Activated CD4-positive, alpha-beta T cell treated with anti-CD3 and anti-CD28 coated beads, Interleukin-2, amount 10 ng/mL, durations not matched to agents 24 days and 14 days (primary cell): ENCODE measurements at regions not wholly inside any gene's neighbourhood (a gene's known extent, or its start where the extent isn't known, plus 50 kb on each side); places are given as distances from the start of the nearest gene placed in this dataset.

Experiments used
- DNase-seq: peaks from one replicate; pipeline ENCODE4 v3.0.0; 2022
- H3K27ac Mint-ChIP-seq: one replicate; pipeline ENCODE4 v1.8.0; 2022; ENCODE audit warnings: mild to moderate bottlenecking, mixed read lengths
- H3K27me3 Mint-ChIP-seq: one replicate; pipeline ENCODE4 v1.8.0; 2022; ENCODE audit warnings: mixed read lengths
- H3K36me3 Mint-ChIP-seq: one replicate; pipeline ENCODE4 v1.8.0; 2022; ENCODE audit warnings: low read depth, mild to moderate bottlenecking, mixed read lengths
- H3K4me1 Mint-ChIP-seq: one replicate; pipeline ENCODE4 v1.8.0; 2021; ENCODE audit warnings: mixed read lengths
- H3K4me3 Mint-ChIP-seq: one replicate; pipeline ENCODE4 v1.8.0; 2022; ENCODE audit warnings: mild to moderate bottlenecking, moderate library complexity, mixed read lengths
- H3K9me3 Mint-ChIP-seq: one replicate; pipeline ENCODE4 v1.8.0; 2021; ENCODE audit warnings: mixed read lengths
- intact Hi-C: fragments of 100-400 bp; cut with micrococcal nuclease; formaldehyde crosslinking; loops from one replicate; pipeline ENCODE4 v1.15.1; 2023

- intact Hi-C loops, result no loop called here
- DNase-seq, result no peak
Measured at GRCh38 chr6:82571455-82571854, 207.8 kb downstream of the TPBG start.

GRCh38 chr6:82573254-82573972, 209.8 kb downstream of the TPBG start:
- no peak overlapping the region for H3K27ac Mint-ChIP-seq
- no peak for DNase-seq
- intact Hi-C loops, result no loop called here
- H3K4me1 Mint-ChIP-seq, result no peaks in the 10 kb centered on the region
- no peak overlapping the region for H3K4me3 Mint-ChIP-seq
- H3K9me3 Mint-ChIP-seq, result no peaks in the 10 kb centered on the region
- no peaks in the 10 kb centered on the region for H3K27me3 Mint-ChIP-seq
- no peaks in the 10 kb centered on the region for H3K36me3 Mint-ChIP-seq

More at GRCh38 chr6:82571455-82571854, 207.8 kb downstream of the TPBG start:
- Mint-ChIP-seq H3K36me3 (no peaks in the 10 kb centered on the region), H3K4me1 (no peaks in the 10 kb centered on the region), H3K4me3 (no peak overlapping the region), H3K27me3 (no peaks in the 10 kb centered on the region), H3K9me3 (no peaks in the 10 kb centered on the region), H3K27ac (no peak overlapping the region)

GRCh38 chr6:82576284-82576683, 212.7 kb downstream of the TPBG start:
- DNase-seq, result no peak
- no peak overlapping the region for H3K4me3 Mint-ChIP-seq
- no peak overlapping the region for H3K27ac Mint-ChIP-seq
- H3K9me3 Mint-ChIP-seq, result no peaks in the 10 kb centered on the region
- no peaks in the 10 kb centered on the region for H3K36me3 Mint-ChIP-seq
- intact Hi-C loops, result no loop called here
- no peaks in the 10 kb centered on the region for H3K27me3 Mint-ChIP-seq
- H3K4me1 Mint-ChIP-seq, result no peaks in the 10 kb centered on the region

- Mint-ChIP-seq H3K4me3 (no peak overlapping the region), H3K36me3 (no peaks in the 10 kb centered on the region), H3K4me1 (no peaks in the 10 kb centered on the region), H3K27ac (no peak overlapping the region), H3K27me3 (no peaks in the 10 kb centered on the region), H3K9me3 (no peaks in the 10 kb centered on the region)
- DNase-seq, result no peak
- intact Hi-C loops, result no loop called here
Measured at GRCh38 chr6:82584194-82584695, 220.6 kb downstream of the TPBG start.

GRCh38 chr6:82584856-82585255, 221.2 kb downstream of the TPBG start:
- no peak for DNase-seq
- intact Hi-C loops, result no loop called here
- Mint-ChIP-seq H3K27me3 (no peaks in the 10 kb centered on the region), H3K36me3 (no peaks in the 10 kb centered on the region), H3K4me3 (no peak overlapping the region), H3K4me1 (no peaks in the 10 kb centered on the region), H3K27ac (no peak overlapping the region), H3K9me3 (no peaks in the 10 kb centered on the region)

- H3K36me3 Mint-ChIP-seq, result no peaks in the 10 kb centered on the region
- DNase-seq, result no peak
- no peaks in the 10 kb centered on the region for H3K9me3 Mint-ChIP-seq
- H3K4me3 Mint-ChIP-seq, result no peak overlapping the region
- H3K27me3 Mint-ChIP-seq, result no peaks in the 10 kb centered on the region
- no peaks in the 10 kb centered on the region for H3K4me1 Mint-ChIP-seq
- H3K27ac Mint-ChIP-seq, result no peak overlapping the region
- intact Hi-C loops, result no loop called here
Measured at GRCh38 chr6:82588020-82588419, 224.4 kb downstream of the TPBG start.

GRCh38 chr6:82588859-82589412, 225.3 kb downstream of the TPBG start:
- Mint-ChIP-seq H3K9me3 (no peaks in the 10 kb centered on the region), H3K27ac (no peak overlapping the region), H3K36me3 (no peaks in the 10 kb centered on the region), H3K4me3 (no peak overlapping the region), H3K27me3 (no peaks in the 10 kb centered on the region), H3K4me1 (no peaks in the 10 kb centered on the region)
- intact Hi-C loops, result no loop called here
- no peak for DNase-seq

- no peaks in the 10 kb centered on the region for H3K36me3 Mint-ChIP-seq
- H3K9me3 Mint-ChIP-seq, result no peaks in the 10 kb centered on the region
- H3K4me1 Mint-ChIP-seq, result no peaks in the 10 kb centered on the region
- no peak overlapping the region for H3K4me3 Mint-ChIP-seq
- intact Hi-C loops, result no loop called here
- no peaks in the 10 kb centered on the region for H3K27me3 Mint-ChIP-seq
- DNase-seq, result no peak
- no peak overlapping the region for H3K27ac Mint-ChIP-seq
Measured at GRCh38 chr6:82589509-82590206, 226.0 kb downstream of the TPBG start.

- no peaks in the 10 kb centered on the region for H3K9me3 Mint-ChIP-seq
- no peaks in the 10 kb centered on the region for H3K27me3 Mint-ChIP-seq
- no peaks in the 10 kb centered on the region for H3K4me1 Mint-ChIP-seq
- no peak overlapping the region for H3K4me3 Mint-ChIP-seq
- H3K36me3 Mint-ChIP-seq, result no peaks in the 10 kb centered on the region
- no peak overlapping the region for H3K27ac Mint-ChIP-seq
- no peak for DNase-seq
- intact Hi-C loops, result no loop called here
Measured at GRCh38 chr6:82597201-82597600, 233.6 kb downstream of the TPBG start.

- no peaks in the 10 kb centered on the region for H3K27me3 Mint-ChIP-seq
- intact Hi-C loops, result no loop called here
- H3K4me1 Mint-ChIP-seq, result no peaks in the 10 kb centered on the region
- H3K36me3 Mint-ChIP-seq, result no peaks in the 10 kb centered on the region
- H3K4me3 Mint-ChIP-seq, result no peak overlapping the region
- no peak for DNase-seq
- no peak overlapping the region for H3K27ac Mint-ChIP-seq
- no peaks in the 10 kb centered on the region for H3K9me3 Mint-ChIP-seq
Measured at GRCh38 chr6:82602776-82603175, 239.2 kb downstream of the TPBG start.

GRCh38 chr6:82603871-82604270, 240.3 kb downstream of the TPBG start:
- Mint-ChIP-seq H3K27me3 (no peaks in the 10 kb centered on the region), H3K9me3 (no peaks in the 10 kb centered on the region), H3K4me1 (no peaks in the 10 kb centered on the region), H3K4me3 (no peak overlapping the region), H3K36me3 (no peaks in the 10 kb centered on the region), H3K27ac (no peak overlapping the region)
- intact Hi-C loops, result no loop called here
- DNase-seq, result no peak

- Mint-ChIP-seq H3K4me3 (no peak overlapping the region), H3K4me1 (no peaks in the 10 kb centered on the region), H3K9me3 (no peaks in the 10 kb centered on the region), H3K27me3 (no peaks in the 10 kb centered on the region), H3K36me3 (no peaks in the 10 kb centered on the region), H3K27ac (no peak overlapping the region)
- DNase-seq, result no peak
- intact Hi-C loops, result no loop called here
Measured at GRCh38 chr6:82607998-82608725, 244.5 kb downstream of the TPBG start.

GRCh38 chr6:82608781-82609180, 245.2 kb downstream of the TPBG start:
- no peak overlapping the region for H3K4me3 Mint-ChIP-seq
- no peaks in the 10 kb centered on the region for H3K4me1 Mint-ChIP-seq
- DNase-seq, result no peak
- no peaks in the 10 kb centered on the region for H3K9me3 Mint-ChIP-seq
- H3K36me3 Mint-ChIP-seq, result no peaks in the 10 kb centered on the region
- intact Hi-C loops, result no loop called here
- H3K27me3 Mint-ChIP-seq, result no peaks in the 10 kb centered on the region
- H3K27ac Mint-ChIP-seq, result no peak overlapping the region

- intact Hi-C loops, result no loop called here
- H3K9me3 Mint-ChIP-seq, result no peaks in the 10 kb centered on the region
- DNase-seq, result no peak
- H3K36me3 Mint-ChIP-seq, result no peaks in the 10 kb centered on the region
- H3K4me1 Mint-ChIP-seq, result no peaks in the 10 kb centered on the region
- H3K27me3 Mint-ChIP-seq, result no peaks in the 10 kb centered on the region
- H3K27ac Mint-ChIP-seq, result no peak overlapping the region
- no peak overlapping the region for H3K4me3 Mint-ChIP-seq
Measured at GRCh38 chr6:82611751-82612150, 248.1 kb downstream of the TPBG start.
